MG63 (cell line): ENCODE measurements at regions not wholly inside any gene's neighbourhood (a gene's known extent, or its start where the extent isn't known, plus 50 kb on each side); places are given as distances from the start of the nearest gene placed in this dataset.
"Not testable (repeated sequence)": the region's sequence is repeated elsewhere in the genome, so short reads cannot be mapped to it uniquely, and the experiment has no call there.

Experiments used
- DNase-seq: peaks from one replicate; pipeline ENCODE4 v3.0.0-alpha.2; 2020
- H3K27me3 ChIP-seq: fragments of 250-450 bp; sonication (Bioruptor Pico); 2 replicates; pipeline ENCODE4 v1.5.1; 2020; ENCODE audit warnings: mild to moderate bottlenecking, moderate library complexity
- H3K36me3 ChIP-seq: fragments of 250-450 bp; sonication (Bioruptor Pico); 2 replicates; pipeline ENCODE4 v1.5.1; 2020; ENCODE audit warnings: mild to moderate bottlenecking, moderate library complexity
- H3K4me3 ChIP-seq: fragments of 250-450 bp; sonication (Bioruptor Pico); 2 replicates; pipeline ENCODE4 v1.5.1; 2020; ENCODE audit warnings: mild to moderate bottlenecking, moderate library complexity
- H3K9me3 ChIP-seq: fragments of 250-450 bp; sonication (Bioruptor Pico); 2 replicates; pipeline ENCODE4 v1.5.1; 2020; ENCODE audit warnings: mild to moderate bottlenecking, moderate library complexity

DNA sequence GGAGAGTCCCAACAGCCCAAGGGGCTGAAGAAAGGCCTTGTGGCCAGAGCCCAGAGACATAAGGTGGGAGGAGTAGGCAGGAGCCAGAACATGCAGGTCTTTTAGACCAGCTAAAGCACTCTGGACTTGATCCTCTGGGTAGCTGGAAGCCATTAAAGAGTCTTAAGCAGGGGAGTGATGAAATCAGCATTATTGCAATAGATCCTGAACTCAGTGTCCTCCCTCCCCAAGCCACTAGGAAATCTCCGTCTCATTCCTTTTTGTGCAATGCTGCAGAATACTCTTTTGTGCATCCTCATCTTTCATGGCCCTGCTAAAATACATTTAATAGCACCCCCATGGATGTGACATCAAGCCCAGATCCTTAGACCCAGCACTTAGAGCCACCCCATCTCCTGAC is 58.6 kb upstream of the ZCCHC2 start:
- Histone ChIP-seq H3K4me3 (no peak overlapping the region), H3K36me3 (no peaks in the 10 kb centered on the region), H3K9me3 (no peaks in the 10 kb centered on the region), H3K27me3 (no peaks in the 10 kb centered on the region)
- no peak for DNase-seq

DNA sequence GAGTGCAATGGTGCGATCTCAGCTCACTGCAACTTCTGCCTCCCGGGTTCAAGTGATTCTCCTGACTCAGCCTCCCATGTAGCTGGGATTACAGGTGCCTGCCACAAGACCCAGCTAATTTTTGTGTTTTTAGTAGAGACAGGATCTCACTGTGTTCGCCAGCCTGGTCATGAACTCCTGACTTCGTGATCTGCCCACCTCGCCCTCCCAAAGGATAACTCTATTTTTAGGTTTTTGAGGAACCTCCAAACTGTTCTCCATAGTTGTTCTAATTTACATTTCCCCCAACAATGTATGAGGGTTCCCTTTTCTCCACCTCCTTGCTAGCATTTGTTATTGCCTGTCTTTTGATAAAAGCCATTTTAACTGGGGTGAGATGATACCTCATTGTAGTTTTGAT is 53.7 kb upstream of the ZCCHC2 start:
- not testable (repeated sequence) for H3K4me3 ChIP-seq, DNase-seq, H3K27me3 ChIP-seq, H3K36me3 ChIP-seq
- peaks cover 13% of the 10 kb centered on the region for H3K9me3 ChIP-seq
